ENCODE measurements at regions not wholly inside any gene's neighbourhood (a gene's known extent, or its start where the extent isn't known, plus 50 kb on each side); places are given as distances from the start of the nearest gene placed in this dataset.

- TF ChIP-seq, protein P1, sequence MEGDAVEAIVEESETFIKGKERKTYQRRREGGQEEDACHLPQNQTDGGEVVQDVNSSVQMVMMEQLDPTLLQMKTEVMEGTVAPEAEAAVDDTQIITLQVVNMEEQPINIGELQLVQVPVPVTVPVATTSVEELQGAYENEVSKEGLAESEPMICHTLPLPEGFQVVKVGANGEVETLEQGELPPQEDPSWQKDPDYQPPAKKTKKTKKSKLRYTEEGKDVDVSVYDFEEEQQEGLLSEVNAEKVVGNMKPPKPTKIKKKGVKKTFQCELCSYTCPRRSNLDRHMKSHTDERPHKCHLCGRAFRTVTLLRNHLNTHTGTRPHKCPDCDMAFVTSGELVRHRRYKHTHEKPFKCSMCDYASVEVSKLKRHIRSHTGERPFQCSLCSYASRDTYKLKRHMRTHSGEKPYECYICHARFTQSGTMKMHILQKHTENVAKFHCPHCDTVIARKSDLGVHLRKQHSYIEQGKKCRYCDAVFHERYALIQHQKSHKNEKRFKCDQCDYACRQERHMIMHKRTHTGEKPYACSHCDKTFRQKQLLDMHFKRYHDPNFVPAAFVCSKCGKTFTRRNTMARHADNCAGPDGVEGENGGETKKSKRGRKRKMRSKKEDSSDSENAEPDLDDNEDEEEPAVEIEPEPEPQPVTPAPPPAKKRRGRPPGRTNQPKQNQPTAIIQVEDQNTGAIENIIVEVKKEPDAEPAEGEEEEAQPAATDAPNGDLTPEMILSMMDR (conservative IDR thresholded peaks at IDR 0.05), result no peak
- TF ChIP-seq ZFX (IDR thresholded peaks at IDR 0.05), result no peak
- no peak overlapping the region for H3K27ac ChIP-seq
Observed at GRCh38 chr3:73813692-73814292, 189.1 kb upstream of the PDZRN3 start.

GRCh38 chr3:73813291-73813690, 188.6 kb upstream of the PDZRN3 start:
- no peak overlapping the region for H3K27ac ChIP-seq
- TF ChIP-seq, protein P1 (conservative IDR thresholded peaks at IDR 0.05), result no peak
- no peak for TF ChIP-seq ZFX (IDR thresholded peaks at IDR 0.05)

GRCh38 chr3:73812054-73812453, 187.3 kb upstream of the PDZRN3 start:
- no peak overlapping the region for H3K27ac ChIP-seq
- TF ChIP-seq, protein P1 (conservative IDR thresholded peaks at IDR 0.05), result no peak
- TF ChIP-seq ZFX (IDR thresholded peaks at IDR 0.05), result no peak

GRCh38 chr3:73808862-73809509, 184.2 kb upstream of the PDZRN3 start:
- no peak for TF ChIP-seq ZFX (IDR thresholded peaks at IDR 0.05)
- TF ChIP-seq, protein P1 (conservative IDR thresholded peaks at IDR 0.05), result no peak

GRCh38 chr3:73805435-73805834, 180.7 kb upstream of the PDZRN3 start:
- TF ChIP-seq, protein P1 (conservative IDR thresholded peaks at IDR 0.05), result no peak
- no peak for TF ChIP-seq ZFX (IDR thresholded peaks at IDR 0.05)
- peak overlapping the region; percentile 55; the same call in 1 of the 2 replicates for H3K27ac ChIP-seq

More at GRCh38 chr3:73808862-73809509, 184.2 kb upstream of the PDZRN3 start:
- peak overlapping the region; percentile 23; the same call in 1 of the 2 replicates for H3K27ac ChIP-seq

GRCh38 chr3:73804204-73804603, 179.5 kb upstream of the PDZRN3 start:
- H3K27ac ChIP-seq, result peak overlapping the region; percentile 66; the same call in 1 of the 2 replicates
- TF ChIP-seq, protein P1 (conservative IDR thresholded peaks at IDR 0.05), result no peak
- no peak for TF ChIP-seq ZFX (IDR thresholded peaks at IDR 0.05)

DNA sequence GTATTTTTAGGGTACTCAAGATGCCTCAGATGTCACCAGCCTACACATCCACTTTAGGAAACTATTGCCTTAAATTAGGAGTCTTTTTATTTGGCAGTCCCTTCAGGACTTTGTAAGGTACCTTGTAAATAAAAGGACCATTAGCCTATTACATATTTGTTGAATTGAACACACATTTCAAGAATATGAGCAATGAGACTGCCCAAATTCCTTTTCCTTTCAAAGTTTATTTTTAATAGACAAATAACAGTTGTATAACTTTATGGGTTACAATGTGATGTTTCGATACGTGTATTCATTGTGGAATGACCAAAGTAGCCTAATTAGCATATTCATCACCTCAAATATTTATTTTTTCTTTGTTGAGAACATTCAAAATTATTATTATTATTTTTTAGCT, 176.7 kb upstream of the PDZRN3 start:
- no peak overlapping the region for H3K27ac ChIP-seq
- no peak for TF ChIP-seq ZFX (IDR thresholded peaks at IDR 0.05)
- TF ChIP-seq, protein P1 (conservative IDR thresholded peaks at IDR 0.05), result no peak

Data from C4-2B (cell line).